Body of pancreas (tissue), 4 donors: ENCODE measurements at regions not wholly inside any gene's neighbourhood (a gene's known extent, or its start where the extent isn't known, plus 50 kb on each side); places are given as distances from the start of the nearest gene placed in this dataset.

Source experiments
- CTCF ChIP-seq, 7 experiments: fragments of 450-650 bp in 4 of 7; fragments of 200-600 bp in 3 of 7; sonication (generic) in 3 of 7; IDR thresholded peaks; one replicate each; pipeline ENCODE4 v1.5.1; 2016 to 2019; ENCODE audit warnings: antibody characterized with exemption in 7 of 7
- POLR2A ChIP-seq, 3 donors: fragments of 450-650 bp; IDR thresholded peaks; one replicate each; pipeline ENCODE4 v1.6.1; 2016; ENCODE audit warnings: antibody characterized with exemption in 3 of 3, mild to moderate bottlenecking in 2 of 3

GRCh38 chr16:17802571-17802970 is 331.8 kb upstream of the XYLT1 start:
- TF ChIP-seq CTCF (IDR thresholded peaks at IDR 0.05) (no peak), POLR2A (IDR thresholded peaks at IDR 0.05) (no peak)
